ENCODE measurements at regions not wholly inside any gene's neighbourhood (a gene's known extent, or its start where the extent isn't known, plus 50 kb on each side); places are given as distances from the start of the nearest gene placed in this dataset.

DNA sequence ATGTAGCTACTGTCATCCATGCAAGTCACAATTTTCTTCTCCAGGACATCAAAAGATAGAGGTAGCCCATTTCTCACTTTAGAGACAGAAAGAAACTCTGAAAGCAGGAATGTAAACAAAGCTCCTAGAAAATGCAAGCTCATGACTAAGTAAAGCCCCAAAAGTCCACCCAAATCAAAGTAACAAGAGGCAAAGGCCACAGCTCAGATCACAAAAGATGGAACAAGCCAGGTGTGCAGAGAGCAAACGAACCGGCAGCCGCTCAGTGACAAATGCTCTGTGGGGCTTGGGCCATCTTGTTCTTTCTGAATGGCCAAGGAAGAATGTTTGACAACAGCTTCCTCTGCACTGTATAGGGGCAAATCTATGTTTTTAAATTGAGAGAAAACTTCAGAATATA lies 201.0 kb downstream of the CYRIA start:
- Histone ChIP-seq H2BK5ac (ENCODE audit: insufficient read length, low read length) (no peak overlapping the region), H2BK120ac (ENCODE audit: low read depth, low read length, poor library complexity, severe bottlenecking) (no peak overlapping the region), H3K23me2 (ENCODE audit: insufficient read length, low read depth, low read length, poor library complexity, severe bottlenecking) (no peaks in the 10 kb centered on the region), H4K8ac (replicated peaks; ENCODE audit: insufficient read length, low read depth, low read length) (no peak overlapping the region), H4K20me1 (ENCODE audit: control insufficient read depth, insufficient read depth, insufficient read length) (no peaks in the 10 kb centered on the region), H2BK12ac (ENCODE audit: insufficient read length, low read depth, low read length) (no peak overlapping the region), H3K18ac (ENCODE audit: insufficient read length, low read depth, low read length) (no peak overlapping the region), H3K79me2 (ENCODE audit: insufficient read depth, low read length) (no peaks in the 10 kb centered on the region), H3T11ph (ENCODE audit: low read length) (no peak overlapping the region), H3K56ac (ENCODE audit: insufficient read length, low read depth, low read length) (no peak overlapping the region), H3K9me3 (ENCODE audit: control insufficient read depth, low read depth, low read length) (no peaks in the 10 kb centered on the region), H4K5ac (ENCODE audit: insufficient read length, low read depth, low read length) (no peak overlapping the region), H3K4me1 (ENCODE audit: insufficient read depth, low read length) (no peaks in the 10 kb centered on the region), H3K23ac (ENCODE audit: insufficient read length, low read depth, low read length) (no peak overlapping the region), H3K14ac (ENCODE audit: insufficient read depth, low read length) (no peak overlapping the region), H3K79me1 (ENCODE audit: insufficient read depth, low read depth, low read length, poor library complexity, severe bottlenecking) (no peaks in the 10 kb centered on the region), H2BK20ac (ENCODE audit: low read depth, low read length, poor library complexity, severe bottlenecking) (no peak overlapping the region), H2AK5ac (ENCODE audit: insufficient read length, low read length) (no peak overlapping the region), H3K27ac (ENCODE audit: insufficient read length, low read depth, low read length) (no peak overlapping the region), H2AFZ (ENCODE audit: low read length) (no peak overlapping the region), H3K4ac (ENCODE audit: low read depth, low read length) (no peak overlapping the region), H3K27me3 (ENCODE audit: insufficient read depth, low read length) (no peaks in the 10 kb centered on the region), H4K91ac (ENCODE audit: insufficient read length, low read depth, low read length) (no peak overlapping the region), H3K9ac (ENCODE audit: extremely low read depth, insufficient read length, low read length) (no peak overlapping the region), H3K4me2 (ENCODE audit: insufficient read depth, insufficient read length, low read length) (no peak overlapping the region), H2BK15ac (ENCODE audit: low read depth, low read length) (no peak overlapping the region)
- 0 out of 4 replicates have a peak, but pooled peaks cover 3% of the 10 kb centered on the region in 2 experiments for H3K4me1 Mint-ChIP-seq
- H3K9me3 Mint-ChIP-seq: no peaks in the 10 kb centered on the region
- TF ChIP-seq, protein P1, sequence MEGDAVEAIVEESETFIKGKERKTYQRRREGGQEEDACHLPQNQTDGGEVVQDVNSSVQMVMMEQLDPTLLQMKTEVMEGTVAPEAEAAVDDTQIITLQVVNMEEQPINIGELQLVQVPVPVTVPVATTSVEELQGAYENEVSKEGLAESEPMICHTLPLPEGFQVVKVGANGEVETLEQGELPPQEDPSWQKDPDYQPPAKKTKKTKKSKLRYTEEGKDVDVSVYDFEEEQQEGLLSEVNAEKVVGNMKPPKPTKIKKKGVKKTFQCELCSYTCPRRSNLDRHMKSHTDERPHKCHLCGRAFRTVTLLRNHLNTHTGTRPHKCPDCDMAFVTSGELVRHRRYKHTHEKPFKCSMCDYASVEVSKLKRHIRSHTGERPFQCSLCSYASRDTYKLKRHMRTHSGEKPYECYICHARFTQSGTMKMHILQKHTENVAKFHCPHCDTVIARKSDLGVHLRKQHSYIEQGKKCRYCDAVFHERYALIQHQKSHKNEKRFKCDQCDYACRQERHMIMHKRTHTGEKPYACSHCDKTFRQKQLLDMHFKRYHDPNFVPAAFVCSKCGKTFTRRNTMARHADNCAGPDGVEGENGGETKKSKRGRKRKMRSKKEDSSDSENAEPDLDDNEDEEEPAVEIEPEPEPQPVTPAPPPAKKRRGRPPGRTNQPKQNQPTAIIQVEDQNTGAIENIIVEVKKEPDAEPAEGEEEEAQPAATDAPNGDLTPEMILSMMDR (conservative IDR thresholded peaks at IDR 0.05): no peak
- no peak overlapping the region for H3K27ac Mint-ChIP-seq
- H3K36me3 Mint-ChIP-seq (ENCODE audit: insufficient read depth in 1 of 3, low read depth in 3 of 3): no peaks in the 10 kb centered on the region
- DNase-seq: no peak
- H3K27me3 Mint-ChIP-seq (ENCODE audit: low read depth): no peaks in the 10 kb centered on the region
- H3K4me3 Mint-ChIP-seq: no peak overlapping the region
- WGBS (ENCODE audit: extremely low coverage, insufficient read length, low lambda C conversion rate): no CpG with 5 or more reads among the region's 3 CpGs

Measured in H9 (cell line).